Neutrophil (primary cell): ENCODE measurements at regions not wholly inside any gene's neighbourhood (a gene's known extent, or its start where the extent isn't known, plus 50 kb on each side); places are given as distances from the start of the nearest gene placed in this dataset.

Source experiments
- H3K27ac ChIP-seq: fragments of 200-600 bp; sonication (generic); 2 replicates; pipeline ENCODE4 v1.5.1; 2016; ENCODE audit warnings: mild to moderate bottlenecking, moderate library complexity
- H3K27me3 ChIP-seq: fragments of 200-600 bp; sonication (generic); 2 replicates; pipeline ENCODE4 v1.6.0; 2016; ENCODE audit warnings: mild to moderate bottlenecking
- H3K36me3 ChIP-seq: fragments of 200-600 bp; sonication (generic); 2 replicates; pipeline ENCODE4 v1.5.1; 2017
- H3K4me1 ChIP-seq, 2 experiments: fragments of 200-600 bp in 1 of 2; sonication (generic) in 1 of 2; 1 replicate in 1 of 2; 2 replicates in 1 of 2; pipeline versions ENCODE4 v1.5.1 to v1.6.1; 2013 to 2016; ENCODE audit warnings: low read depth in 1 of 2, low read length in 1 of 2, mild to moderate bottlenecking in 1 of 2, moderate library complexity in 1 of 2; ENCODE audit not compliant: control insufficient read depth in 1 of 2, insufficient read depth in 1 of 2
- H3K4me3 ChIP-seq, 2 experiments: fragments of 200-600 bp in 1 of 2; sonication (generic) in 1 of 2; 1 replicate in 1 of 2; 2 replicates in 1 of 2; pipeline ENCODE4 v1.5.1; 2013 to 2016; ENCODE audit warnings: low read depth in 1 of 2, low read length in 1 of 2, mild to moderate bottlenecking in 1 of 2, moderate library complexity in 1 of 2
- H3K9me3 ChIP-seq: fragments of 200-600 bp; sonication (generic); 2 replicates; pipeline ENCODE4 v1.5.1; 2016
- TF ChIP-seq, protein P1 (sequence below): fragments of 200-600 bp; sonication (generic); IDR thresholded peaks from 2 replicates; pipeline ENCODE4 v1.5.1; 2016; ENCODE audit warnings: antibody characterized with exemption

DNA sequence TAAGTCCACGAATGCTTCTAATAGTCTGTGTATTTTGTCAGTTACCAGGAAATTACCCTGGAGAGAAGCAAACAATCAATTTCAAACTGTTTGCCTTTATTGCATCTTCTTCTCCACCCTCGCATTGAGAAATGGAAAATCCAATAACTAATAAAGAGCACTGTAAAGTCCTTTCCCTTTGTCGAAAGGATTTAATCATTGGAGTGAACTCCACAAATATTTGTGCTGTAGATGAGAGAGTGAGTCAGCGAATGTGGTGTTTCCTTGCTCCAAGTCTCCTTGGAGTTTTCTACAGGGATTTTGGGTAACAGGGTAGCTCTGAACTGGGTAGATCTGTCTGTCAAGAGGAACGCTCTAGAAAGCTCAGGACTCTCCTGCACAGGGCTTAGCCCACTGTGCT, 240.2 kb downstream of the KCNS3 start:
- no peak overlapping the region for H3K4me3 ChIP-seq
- TF ChIP-seq, protein P1, sequence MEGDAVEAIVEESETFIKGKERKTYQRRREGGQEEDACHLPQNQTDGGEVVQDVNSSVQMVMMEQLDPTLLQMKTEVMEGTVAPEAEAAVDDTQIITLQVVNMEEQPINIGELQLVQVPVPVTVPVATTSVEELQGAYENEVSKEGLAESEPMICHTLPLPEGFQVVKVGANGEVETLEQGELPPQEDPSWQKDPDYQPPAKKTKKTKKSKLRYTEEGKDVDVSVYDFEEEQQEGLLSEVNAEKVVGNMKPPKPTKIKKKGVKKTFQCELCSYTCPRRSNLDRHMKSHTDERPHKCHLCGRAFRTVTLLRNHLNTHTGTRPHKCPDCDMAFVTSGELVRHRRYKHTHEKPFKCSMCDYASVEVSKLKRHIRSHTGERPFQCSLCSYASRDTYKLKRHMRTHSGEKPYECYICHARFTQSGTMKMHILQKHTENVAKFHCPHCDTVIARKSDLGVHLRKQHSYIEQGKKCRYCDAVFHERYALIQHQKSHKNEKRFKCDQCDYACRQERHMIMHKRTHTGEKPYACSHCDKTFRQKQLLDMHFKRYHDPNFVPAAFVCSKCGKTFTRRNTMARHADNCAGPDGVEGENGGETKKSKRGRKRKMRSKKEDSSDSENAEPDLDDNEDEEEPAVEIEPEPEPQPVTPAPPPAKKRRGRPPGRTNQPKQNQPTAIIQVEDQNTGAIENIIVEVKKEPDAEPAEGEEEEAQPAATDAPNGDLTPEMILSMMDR, result no peak
- no peaks in the 10 kb centered on the region for H3K27me3 ChIP-seq
- no peaks in the 10 kb centered on the region for H3K9me3 ChIP-seq
- no peaks in the 10 kb centered on the region for H3K36me3 ChIP-seq
- no peak overlapping the region for H3K27ac ChIP-seq
- H3K4me1 ChIP-seq, result no peaks in the 10 kb centered on the region

GRCh38 chr2:18117592-18117991, 239.1 kb downstream of the KCNS3 start:
- Histone ChIP-seq H3K36me3 (no peaks in the 10 kb centered on the region), H3K4me1 (no peaks in the 10 kb centered on the region), H3K27me3 (no peaks in the 10 kb centered on the region), H3K4me3 (no peak overlapping the region), H3K9me3 (no peaks in the 10 kb centered on the region), H3K27ac (no peak overlapping the region)
- TF ChIP-seq, protein P1, result no peak

GRCh38 chr2:18110222-18110621, 231.8 kb downstream of the KCNS3 start:
- no peaks in the 10 kb centered on the region for H3K4me1 ChIP-seq
- no peaks in the 10 kb centered on the region for H3K27me3 ChIP-seq
- no peaks in the 10 kb centered on the region for H3K36me3 ChIP-seq
- TF ChIP-seq, protein P1, result no peak
- H3K9me3 ChIP-seq, result no peaks in the 10 kb centered on the region
- no peak overlapping the region for H3K4me3 ChIP-seq
- no peak overlapping the region for H3K27ac ChIP-seq

DNA sequence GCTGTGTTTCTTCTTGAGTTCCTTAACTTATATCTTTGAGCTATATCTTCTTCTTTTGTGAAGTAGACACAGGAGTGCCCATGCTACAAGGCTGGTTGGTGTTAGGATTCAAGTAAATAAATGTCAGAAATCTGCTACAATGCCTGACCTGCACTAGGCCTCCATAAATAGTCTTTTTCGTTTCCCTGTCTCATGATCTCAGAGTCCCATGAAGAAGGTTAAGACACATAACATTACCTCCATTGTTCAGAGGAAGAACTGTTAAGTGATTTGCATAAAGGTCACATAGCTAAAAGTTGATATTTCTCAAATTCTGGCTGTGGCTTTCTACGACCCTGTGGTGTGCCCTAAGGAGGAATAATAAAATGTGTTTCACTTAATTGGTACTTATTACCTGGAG, 228.4 kb downstream of the KCNS3 start:
- Histone ChIP-seq H3K4me1 (no peaks in the 10 kb centered on the region), H3K9me3 (no peaks in the 10 kb centered on the region), H3K36me3 (no peaks in the 10 kb centered on the region), H3K27ac (no peak overlapping the region), H3K4me3 (no peak overlapping the region), H3K27me3 (no peaks in the 10 kb centered on the region)
- TF ChIP-seq, protein P1, result no peak

GRCh38 chr2:18105929-18106328, 227.5 kb downstream of the KCNS3 start:
- no peaks in the 10 kb centered on the region for H3K27me3 ChIP-seq
- H3K4me3 ChIP-seq, result no peak overlapping the region
- H3K27ac ChIP-seq, result no peak overlapping the region
- H3K4me1 ChIP-seq, result no peaks in the 10 kb centered on the region
- H3K9me3 ChIP-seq, result no peaks in the 10 kb centered on the region
- TF ChIP-seq, protein P1, result no peak
- H3K36me3 ChIP-seq, result no peaks in the 10 kb centered on the region

GRCh38 chr2:18104595-18105224, 226.2 kb downstream of the KCNS3 start:
- TF ChIP-seq, protein P1, result no peak
- no peaks in the 10 kb centered on the region for H3K4me1 ChIP-seq
- H3K27me3 ChIP-seq, result no peaks in the 10 kb centered on the region
- no peaks in the 10 kb centered on the region for H3K36me3 ChIP-seq
- H3K9me3 ChIP-seq, result no peaks in the 10 kb centered on the region
- no peak overlapping the region for H3K4me3 ChIP-seq
- no peak overlapping the region for H3K27ac ChIP-seq
